HG03558 (cell line): ENCODE measurements at regions not wholly inside any gene's neighbourhood (a gene's known extent, or its start where the extent isn't known, plus 50 kb on each side); places are given as distances from the start of the nearest gene placed in this dataset.
"Not testable (repeated sequence)": the region's sequence is repeated elsewhere in the genome, so short reads cannot be mapped to it uniquely, and the experiment has no call there.

Experiments used
- ATAC-seq: cut with Tn5 transposase; IDR thresholded peaks from one replicate; pipeline ENCODE4 v1.9.1; 2021; ENCODE audit warnings: moderate number of reproducible peaks; ENCODE audit not compliant: unreplicated experiment; ENCODE audit errors: extremely low read depth

DNA sequence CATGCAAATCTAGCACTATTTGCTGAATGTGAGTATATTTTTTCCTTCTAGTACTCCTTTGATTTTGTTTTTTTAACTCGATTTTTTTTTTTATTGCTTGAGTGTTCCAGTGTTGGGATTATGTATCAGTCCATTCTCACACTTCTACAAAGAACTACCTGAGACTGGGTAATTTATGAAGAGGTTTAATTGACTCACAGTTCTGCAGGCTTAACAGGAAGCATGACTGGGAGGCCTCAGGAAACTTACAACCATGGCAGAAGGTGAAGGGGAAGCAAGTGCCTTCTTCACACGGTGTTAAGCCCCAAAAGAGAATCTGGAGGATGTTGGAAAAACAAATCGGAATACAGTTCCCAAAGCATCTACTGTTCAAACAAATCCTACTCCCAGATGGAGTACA, 69.1 kb downstream of the ZNF518B start:
- not testable (repeated sequence) for ATAC-seq

DNA sequence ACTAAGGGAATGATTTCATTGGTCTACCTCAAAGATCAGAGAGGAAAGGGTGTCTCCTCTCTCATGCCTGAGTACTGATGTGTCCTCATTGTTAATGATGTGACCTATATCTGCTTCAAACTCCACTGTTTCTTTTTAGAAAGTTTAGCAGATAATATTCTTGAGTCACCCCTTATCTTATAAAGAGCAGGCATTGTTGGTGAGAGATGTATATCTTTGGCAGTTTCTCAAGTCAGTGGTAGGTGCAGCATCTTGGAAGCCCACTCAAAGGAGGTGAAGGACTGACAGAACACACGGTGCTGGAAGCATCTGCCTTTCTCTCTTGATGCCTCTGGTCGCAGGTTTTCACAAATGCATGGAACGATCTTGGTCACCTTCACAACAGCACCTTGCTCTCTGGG, 71.2 kb downstream of the ZNF518B start:
- no peak for ATAC-seq

DNA sequence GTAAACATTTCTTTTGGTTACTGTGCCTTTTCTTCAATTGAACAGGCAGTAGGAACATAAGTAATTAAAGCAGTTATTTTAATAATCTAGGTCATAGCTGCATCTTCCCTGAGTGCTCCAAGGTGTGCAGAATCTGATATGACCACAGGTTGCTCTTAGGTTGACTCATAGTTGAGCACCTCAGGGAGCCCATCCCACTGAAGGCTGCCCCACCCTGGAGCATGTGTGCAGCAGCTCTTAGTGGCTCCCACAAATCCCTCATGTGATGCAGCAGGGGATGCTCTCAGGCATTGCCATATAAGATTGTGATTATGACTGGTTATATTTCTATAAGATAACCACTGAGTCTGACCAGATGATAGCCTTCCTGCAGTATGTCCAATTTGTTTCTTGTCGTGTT, 72.3 kb downstream of the ZNF518B start:
- ATAC-seq: no peak

DNA sequence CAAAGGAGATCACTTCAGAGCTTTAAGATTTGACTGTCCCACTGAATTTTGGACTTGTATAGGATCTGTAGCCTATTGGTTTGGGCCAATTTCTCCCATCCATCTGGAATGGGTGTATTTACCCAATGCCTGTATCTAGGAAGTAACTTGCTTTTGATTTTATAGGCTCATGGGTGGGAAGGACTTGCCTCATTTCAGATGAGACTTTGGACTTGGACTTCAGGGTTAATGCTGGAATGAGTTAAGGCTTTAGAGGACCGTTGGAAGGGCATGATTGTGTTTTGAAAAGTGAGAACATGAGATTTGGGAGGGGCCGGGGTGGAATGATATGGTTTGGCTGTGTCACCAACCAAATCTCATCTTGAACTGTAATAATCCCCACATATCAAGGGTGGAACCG, 73.8 kb downstream of the ZNF518B start:
- no peak for ATAC-seq

DNA sequence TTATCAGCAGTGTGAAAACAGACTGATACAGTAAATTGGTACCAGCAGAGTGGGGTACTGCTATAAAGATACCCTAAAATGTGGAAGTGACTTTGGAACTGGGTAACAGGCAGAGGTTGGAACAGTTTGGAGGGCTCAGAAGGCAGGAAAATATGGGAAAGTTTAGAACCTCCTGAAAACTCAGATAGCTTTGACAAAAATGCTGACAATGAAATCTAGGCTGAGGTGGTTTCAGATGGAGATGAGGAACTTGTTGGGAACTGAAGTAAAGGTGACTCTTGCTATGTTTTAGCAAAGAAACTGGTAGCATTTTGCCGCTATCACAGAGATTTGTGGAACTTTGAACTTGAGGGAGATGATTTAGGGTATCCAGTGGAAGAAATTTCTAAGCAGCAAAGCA, 75.1 kb downstream of the ZNF518B start:
- ATAC-seq: not testable (repeated sequence)

DNA sequence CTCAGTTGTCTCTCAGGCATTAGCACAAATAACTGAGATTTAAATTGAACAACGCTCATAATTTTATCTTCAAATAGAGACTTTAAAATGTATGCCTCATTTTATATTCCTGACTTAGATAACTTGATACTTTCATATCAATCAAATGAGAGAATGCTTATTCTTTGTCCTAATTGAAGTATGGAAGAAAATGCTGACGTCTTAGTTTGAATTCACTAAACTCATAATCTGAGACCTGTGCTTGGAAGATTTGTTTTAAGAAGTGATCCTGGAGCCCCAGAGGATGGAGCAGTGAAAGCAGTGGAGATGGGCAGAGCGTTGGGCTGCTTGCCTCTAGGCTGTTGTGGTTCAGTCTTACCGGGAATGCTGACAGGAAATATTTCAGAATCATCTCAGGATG, 76.1 kb downstream of the ZNF518B start:
- ATAC-seq: no peak

DNA sequence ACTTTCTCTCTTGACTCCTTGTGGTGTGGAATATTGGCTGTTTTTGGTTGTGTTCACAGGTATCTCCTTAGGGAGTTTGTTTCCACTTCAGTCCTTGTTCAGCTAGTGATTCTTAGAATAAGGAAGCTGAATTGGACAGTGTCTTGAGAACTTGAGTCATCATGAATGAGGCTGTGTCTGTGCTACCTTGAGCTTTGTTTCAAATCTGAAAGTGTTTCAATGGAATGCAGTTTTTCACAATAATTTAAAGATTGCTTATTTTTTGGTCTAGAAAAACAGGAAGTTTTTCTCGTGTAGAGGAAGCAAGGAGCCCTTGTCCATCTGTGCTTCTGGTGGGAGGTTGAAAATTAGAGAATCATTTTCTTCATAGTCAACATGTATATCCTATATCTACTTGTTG, 76.5 kb downstream of the ZNF518B start:
- ATAC-seq: no peak

DNA sequence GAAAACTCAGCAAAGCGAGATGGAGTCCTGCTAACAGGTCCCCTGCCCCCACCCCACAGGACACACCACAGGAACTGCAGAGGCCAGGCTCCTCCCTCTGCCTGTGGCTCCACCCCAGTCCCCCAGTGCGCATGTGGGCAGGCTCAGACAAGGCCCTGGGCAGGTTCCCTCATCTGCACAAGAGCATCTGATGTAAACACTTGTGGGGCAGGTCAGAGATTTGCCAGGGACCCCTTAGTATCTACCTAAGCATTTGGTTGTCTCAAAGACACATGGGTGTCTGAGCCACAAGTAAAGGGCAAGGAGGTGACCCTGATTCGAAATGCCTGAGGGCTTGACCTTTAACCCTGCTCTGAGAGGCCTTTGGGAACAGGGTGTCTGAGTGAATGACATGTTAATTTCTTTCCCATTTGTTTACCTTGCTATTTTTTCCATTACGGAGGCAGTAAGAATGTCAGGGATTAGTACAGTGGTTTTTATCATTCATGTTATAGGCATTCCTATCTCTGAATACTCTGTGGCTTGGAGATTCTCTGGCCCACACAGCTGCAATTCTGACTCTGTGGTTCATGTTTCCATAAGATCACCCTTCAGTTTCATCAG, 85.3 kb downstream of the ZNF518B start:
- ATAC-seq: no peak

DNA sequence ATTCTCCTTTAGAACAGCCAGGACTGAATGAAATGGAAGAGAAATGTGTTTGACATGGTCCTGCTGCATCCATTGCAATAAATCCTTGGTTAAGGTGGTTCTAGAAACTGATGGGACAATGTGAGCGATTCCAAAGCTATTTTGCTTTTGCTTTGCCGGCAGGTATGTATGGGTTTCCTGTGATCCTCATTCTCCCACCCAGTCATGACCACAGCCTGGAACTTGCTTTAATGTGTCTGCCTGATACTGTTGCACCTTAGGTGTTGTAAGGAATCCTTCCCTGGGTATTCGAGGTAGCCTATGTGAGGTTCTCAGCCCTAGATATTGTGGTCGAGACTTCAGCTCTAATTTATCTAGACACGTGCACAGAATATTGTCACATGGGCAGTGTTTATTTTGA, 86.1 kb downstream of the ZNF518B start:
- no peak for ATAC-seq

DNA sequence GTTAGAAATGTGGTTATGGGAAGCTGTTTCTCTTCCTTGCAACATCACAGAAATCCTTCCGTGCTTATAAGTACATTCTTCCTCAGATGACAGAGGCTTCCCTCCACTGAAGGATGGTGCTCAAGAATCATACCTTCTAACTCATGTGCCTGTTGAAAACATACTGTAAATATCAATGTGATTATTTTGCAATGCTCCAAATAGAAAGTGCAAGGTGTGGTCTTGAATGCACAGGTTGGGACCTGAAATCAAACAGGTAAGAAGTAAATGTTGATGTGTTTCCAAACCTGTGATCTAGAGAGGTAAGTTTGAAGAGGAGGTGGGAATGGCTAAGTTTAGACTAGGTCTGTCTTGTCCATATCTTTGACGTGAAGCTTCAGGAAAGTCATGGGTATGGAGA, 87.7 kb downstream of the ZNF518B start:
- ATAC-seq: no peak

DNA sequence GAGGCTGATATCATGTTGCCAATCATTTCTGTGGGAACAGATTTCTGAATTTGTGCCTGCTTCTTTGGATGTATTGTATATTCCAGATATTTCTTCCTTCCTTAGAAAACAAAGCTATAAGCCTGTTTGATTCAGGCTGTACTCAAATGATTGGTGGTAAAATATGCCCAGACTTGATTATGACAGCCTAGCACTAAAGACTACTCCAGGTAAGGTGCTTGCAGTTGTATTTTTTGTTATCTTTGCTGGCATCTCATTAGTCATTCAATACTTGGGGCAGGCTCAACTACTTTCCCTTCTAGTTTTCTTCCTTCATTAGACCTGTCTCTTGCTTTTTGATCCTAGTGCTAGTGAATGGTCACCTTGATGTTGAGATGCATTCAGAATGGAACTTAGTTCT, 90.6 kb downstream of the ZNF518B start:
- no peak for ATAC-seq

DNA sequence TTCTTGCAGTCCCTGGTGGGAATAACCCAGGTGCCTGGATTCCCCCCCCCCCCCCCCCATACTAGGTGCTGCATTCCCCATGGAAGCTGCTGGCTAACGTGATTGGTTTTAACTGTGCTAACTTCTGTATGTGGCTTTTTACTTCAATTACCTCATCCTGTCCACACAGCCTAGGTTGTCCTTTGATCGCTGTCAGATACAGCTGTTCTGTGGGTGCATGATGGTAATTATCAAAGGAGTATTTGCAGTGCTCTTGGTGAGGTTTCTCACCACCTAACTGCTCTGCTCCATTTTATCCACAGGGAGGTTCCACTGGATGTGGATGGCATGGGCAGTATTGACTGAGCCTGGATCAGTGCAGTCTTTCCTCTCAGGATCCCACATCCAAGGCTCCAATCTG, 93.0 kb downstream of the ZNF518B start:
- ATAC-seq: no peak

DNA sequence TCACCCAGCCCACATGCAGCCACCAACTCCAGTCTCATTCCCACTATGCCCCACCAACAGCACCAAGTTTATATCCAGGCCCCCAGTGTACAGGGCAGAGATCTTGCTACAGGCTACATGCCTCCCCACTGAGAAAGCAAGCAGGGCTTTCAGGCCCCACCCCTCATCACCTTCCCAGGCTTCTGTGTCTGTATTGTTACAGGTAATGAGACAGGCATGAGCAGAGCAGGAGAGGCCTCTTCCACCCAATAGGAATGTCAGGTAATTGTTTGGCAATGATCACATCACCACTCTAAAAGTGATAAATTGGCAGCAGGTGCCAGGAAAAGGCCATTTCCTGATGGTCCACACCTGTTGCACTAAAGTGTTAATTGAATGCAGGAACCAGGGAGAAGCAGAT, 102.5 kb downstream of the ZNF518B start:
- ATAC-seq: no peak

DNA sequence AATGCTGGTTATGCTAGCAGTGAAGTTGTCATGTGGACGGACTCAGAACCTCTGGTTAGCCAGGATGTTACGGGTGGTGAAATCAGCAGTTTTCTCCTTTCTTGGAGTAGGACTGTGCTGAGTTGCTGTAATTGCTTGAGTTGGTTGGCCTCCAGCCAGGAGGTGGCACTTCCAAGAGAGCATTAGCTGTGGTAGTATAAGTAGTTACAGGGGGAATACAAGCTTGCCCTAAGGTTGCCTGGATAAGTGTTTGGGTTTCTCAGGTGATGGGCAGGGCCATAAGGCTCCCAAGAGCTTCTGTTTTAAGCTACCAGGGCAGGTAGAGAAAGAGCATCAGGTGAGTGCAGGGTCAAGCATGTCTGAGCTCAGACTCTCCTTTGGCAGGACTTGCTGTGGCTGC, 103.0 kb downstream of the ZNF518B start:
- no peak for ATAC-seq

DNA sequence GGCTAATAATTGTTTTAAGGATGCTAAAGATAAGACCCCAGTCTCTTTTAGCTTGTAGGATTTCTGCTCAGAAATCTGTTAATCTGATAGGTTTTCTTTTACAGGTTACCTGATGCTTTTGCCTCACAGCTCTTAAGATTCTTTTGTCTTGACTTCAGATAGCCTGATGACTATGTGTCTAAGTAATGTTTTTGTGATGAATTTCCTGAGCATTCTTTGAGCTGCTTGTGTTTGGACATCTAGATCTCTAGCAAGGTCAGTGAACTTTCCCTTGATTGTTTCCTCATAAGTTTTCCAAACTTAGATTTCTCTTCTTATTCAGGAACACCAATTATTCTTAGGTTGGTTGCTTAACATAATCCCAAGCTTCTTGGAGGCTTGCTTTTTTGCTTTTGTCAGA, 104.1 kb downstream of the ZNF518B start:
- ATAC-seq: no peak

DNA sequence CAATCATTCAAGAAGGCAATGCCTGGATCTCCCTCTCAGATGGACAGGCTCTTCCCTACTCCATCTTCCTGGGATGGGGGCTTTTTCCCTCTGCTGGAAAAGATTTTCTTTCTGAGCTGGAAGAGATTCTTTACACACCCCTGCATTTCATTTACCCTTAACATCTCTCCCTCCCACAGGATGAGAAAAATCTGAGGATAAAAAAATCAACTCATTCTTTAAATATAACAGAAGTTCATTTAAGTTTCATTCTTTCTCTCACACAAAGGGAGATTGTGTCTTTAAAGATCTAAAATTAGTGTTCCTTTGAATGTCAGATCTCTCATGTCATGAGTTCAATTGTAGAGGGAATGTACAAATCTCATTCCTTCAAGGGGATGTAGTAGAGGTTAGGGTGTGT, 109.0 kb downstream of the ZNF518B start:
- no peak for ATAC-seq

DNA sequence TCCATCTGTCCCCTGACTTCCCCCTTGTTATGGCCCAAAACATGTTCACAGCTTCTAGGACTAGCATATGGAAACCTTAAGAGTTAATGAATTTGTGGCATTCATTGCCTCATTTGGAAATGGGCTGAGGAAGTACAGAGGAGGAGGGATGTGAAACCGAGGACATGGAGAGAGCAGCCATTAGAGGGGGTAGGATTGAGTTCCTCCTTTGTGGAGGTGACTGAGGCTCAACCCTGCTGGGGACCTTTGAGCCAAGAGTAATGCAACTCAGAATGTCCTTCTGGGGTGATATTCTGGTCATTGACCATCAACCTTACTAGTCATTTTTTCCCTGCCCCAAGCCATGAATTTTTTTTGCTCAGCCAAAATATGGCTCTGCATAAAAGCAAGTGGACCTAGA, 109.4 kb downstream of the ZNF518B start:
- ATAC-seq: no peak

DNA sequence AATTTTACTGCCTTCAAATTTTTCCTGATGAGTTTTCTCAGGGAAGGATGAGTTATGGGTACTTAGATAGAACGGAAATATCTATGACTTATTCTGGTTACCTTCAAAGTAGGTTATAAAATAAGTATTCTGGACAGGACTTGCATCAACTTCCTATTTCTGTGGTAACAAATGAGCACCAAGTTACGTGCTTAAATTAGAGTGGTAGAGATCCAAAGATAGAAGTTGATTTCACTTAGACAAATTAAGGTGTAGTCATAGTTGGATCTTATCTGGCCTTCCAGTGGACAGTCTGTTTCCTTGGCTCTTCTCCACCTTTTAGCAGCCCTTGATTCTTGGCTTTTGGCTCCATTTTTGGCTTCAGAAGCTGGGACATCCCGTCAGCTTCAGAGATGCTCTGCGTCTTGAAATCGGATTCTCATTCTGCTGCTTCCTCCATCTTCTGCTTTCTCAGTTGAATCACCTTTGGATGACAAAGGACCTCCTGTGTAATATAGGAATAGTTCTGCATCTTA, 109.9 kb downstream of the ZNF518B start:
- ATAC-seq: no peak

DNA sequence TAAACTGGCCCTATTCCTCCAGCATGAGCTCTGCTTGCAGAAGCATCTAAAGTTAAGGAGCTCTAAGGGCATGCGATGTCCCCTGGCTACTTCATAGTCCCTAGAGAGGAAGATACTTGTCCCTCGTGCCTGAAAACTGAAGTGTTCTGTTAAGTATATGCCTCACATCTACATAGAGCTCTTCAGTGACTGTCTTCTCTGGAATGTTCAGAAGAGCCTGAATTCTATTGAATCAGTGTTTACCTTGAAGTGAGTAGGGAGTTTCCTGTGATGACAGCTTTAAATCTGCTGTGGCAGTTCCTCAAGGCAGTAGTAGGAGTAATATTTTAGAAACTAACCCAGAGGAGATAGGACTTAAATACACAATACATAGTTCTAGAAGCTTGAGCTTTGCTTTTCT, 111.2 kb downstream of the ZNF518B start:
- no peak for ATAC-seq

DNA sequence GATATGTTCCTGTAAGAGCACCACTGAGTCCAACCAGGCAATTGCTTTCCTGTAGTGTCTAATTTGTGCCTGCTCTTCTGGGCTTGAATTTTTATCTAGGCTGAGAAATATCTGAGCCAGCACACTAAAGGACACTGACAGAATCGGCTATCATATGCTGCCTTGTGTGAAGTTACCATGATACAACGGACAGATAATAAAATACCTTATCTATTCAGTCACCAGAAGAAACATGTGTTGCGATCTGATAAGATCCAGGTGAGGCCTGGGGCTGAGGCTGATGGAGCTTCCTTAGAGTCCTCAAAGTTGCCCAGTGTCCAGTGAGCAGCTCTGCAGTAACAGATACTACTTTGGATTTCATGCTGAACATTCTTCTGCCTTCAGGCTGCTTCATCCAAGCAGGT, 111.8 kb downstream of the ZNF518B start:
- ATAC-seq: no peak

DNA sequence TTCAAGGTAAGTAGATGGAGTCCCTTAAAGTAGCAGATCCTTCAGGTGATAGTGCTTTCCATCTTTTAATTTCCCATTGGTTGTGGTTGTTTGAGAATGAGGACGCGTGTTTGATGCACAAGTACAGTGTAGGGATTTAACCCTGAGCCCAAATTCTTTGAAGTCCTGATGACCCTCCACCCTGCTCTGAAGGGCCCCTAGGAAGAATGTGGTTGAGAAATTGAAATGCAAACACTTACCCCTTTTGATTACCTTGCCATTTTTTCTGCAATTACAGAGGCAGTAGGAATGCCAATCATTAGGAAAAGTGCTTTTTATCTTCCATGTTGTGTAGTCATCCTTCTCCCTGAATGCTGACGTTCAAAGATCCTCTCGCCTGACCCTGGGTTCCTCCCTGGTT, 112.4 kb downstream of the ZNF518B start:
- ATAC-seq: no peak

DNA sequence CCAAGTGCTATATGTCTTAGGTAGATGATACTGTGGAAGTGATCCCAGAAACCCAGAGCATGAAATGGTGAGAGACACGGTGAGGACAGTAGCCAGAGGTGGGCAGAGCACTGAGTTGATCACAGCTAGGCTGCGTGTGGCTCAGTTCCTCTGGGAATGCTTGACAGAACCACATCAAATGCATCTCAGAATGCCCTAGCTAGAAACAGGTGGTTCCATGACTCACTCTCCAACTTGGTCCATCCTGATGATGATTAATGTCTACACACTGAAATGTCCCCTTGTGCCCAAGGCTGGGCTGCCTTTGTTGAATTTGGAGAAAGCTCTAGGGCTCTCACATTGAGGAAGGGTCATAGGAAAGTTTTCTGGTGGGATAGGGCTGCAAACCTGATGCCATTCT, 113.6 kb downstream of the ZNF518B start:
- no peak for ATAC-seq

DNA sequence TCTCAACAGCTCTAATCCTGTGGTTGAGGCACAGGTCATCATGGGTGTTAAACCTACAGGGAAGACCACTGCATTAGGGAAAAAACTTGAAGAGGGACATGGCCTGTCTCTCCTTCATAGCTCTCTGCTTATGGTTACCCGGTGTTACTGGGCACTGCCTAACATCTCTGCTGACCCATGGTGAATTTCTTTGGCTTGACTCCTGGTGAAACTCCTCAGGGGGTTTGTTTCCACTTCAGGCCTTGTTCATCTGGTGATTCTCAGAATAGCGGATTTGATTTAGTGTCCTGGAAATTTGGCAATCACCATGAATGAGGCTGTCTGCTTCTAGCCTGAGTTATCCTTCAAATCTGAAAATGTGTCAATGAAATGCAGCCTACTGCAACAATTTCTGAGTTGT, 114.4 kb downstream of the ZNF518B start:
- ATAC-seq: no peak
